H7 (cell line): ENCODE measurements at regions not wholly inside any gene's neighbourhood (a gene's known extent, or its start where the extent isn't known, plus 50 kb on each side); places are given as distances from the start of the nearest gene placed in this dataset.
A peak's percentile ranks its signal among the peaks of the same experiment; 100 is the strongest.

Source experiments
- DNase-seq: peaks from one replicate; pipeline ENCODE4 v3.0.0; 2012
- H3K27me3 ChIP-seq: 2 replicates; pipeline ENCODE4 v1.6.0; 2011; ENCODE audit warnings: mild to moderate bottlenecking, low read length; ENCODE audit not compliant: control insufficient read depth, insufficient read depth
- H3K36me3 ChIP-seq: replicated peaks from 2 replicates; pipeline ENCODE4 v1.5.1; 2011; ENCODE audit warnings: low read length; ENCODE audit not compliant: control insufficient read depth, insufficient read depth
- H3K4me3 ChIP-seq: 2 replicates; pipeline ENCODE4 v1.5.1; 2011; ENCODE audit warnings: low read depth, mild to moderate bottlenecking, control low read depth, low read length, moderate library complexity; ENCODE audit not compliant: insufficient read depth

DNA sequence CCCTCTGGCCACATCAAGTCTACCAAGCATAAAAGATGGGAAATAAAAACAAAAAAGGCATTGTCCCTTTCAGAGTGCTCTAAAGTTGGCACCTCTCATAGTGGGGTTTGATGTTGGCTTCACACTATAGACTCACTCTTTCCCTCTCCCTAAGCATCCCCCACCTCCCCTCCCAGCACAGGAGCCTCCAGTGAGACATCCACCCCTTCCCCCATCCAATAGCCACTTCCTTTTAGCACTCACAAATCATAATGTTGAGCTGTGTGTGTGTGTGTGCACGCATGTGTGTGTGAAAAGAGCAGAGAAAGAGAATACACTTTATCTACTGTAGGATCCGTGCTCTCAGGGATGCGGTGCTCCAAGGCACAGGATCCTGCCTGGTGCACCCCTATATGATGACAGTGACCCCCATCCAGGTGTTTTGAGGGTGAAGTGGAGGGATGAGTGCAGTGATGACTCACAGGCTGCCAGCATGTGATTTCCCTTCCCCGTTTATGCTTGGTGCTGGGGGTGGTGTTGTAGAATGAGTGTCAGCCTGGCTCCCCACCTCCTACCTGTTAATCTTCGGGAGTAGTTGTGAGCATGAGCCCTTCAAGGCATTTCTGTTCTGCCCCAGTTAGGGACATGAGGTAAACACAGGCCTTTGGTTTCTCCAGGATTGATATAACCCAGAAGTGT lies 235.2 kb upstream of the B3GAT1 start:
- H3K4me3 ChIP-seq = no peak overlapping the region
- H3K27me3 ChIP-seq = no peaks in the 10 kb centered on the region; the same call in 1 of the 2 replicates
- DNase-seq = no peak
- no peaks in the 10 kb centered on the region for H3K36me3 ChIP-seq

DNA sequence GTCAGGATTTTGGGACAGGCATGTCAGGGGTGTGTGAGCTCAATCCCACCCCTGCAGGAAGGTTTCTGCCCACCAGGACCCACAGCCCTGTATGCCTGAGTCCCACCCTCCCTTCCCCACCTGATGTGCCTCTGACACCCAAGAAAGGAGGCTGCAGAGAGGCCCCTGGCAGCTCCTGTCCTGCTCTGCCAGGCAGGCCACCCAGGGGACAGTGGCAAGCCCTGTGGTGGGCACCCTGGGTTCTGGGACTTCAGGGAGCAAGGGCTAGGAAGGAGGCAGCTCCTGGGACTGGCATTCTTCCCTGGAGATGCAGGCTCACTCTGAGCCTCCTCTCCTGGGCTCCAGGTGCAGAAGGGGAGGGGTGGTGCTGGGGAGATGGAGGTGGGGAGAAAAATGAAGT lies 234.5 kb upstream of the B3GAT1 start:
- no peak for DNase-seq

DNA sequence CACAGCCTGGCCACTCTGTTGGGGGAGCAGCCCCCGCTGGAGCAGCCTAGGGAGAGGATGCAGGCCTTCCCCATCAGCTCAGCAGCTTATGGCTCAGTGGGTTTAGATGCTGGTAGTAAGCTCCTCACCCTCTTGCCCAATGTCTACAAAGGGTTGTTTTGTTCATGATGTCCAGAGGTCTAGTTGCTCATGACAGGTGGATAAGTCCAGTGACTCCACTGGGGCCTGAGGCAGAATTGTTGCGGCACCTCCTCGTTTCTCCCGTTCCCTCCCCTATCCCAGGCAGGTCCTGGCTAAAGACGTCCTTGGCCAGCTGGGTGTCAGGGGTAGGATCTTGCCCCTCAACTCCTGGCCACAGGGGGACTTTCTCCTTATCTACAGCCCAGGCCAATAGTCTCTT lies 233.5 kb upstream of the B3GAT1 start:
- DNase-seq = no peak
- no peaks in the 10 kb centered on the region for H3K36me3 ChIP-seq
- H3K4me3 ChIP-seq = no peak overlapping the region
- H3K27me3 ChIP-seq = no peaks in the 10 kb centered on the region; the same call in 1 of the 2 replicates

More for the DNA sequence above, 234.5 kb upstream of the B3GAT1 start:
- no peaks in the 10 kb centered on the region; the same call in 1 of the 2 replicates for H3K27me3 ChIP-seq
- no peak overlapping the region for H3K4me3 ChIP-seq
- H3K36me3 ChIP-seq = no peaks in the 10 kb centered on the region

DNA sequence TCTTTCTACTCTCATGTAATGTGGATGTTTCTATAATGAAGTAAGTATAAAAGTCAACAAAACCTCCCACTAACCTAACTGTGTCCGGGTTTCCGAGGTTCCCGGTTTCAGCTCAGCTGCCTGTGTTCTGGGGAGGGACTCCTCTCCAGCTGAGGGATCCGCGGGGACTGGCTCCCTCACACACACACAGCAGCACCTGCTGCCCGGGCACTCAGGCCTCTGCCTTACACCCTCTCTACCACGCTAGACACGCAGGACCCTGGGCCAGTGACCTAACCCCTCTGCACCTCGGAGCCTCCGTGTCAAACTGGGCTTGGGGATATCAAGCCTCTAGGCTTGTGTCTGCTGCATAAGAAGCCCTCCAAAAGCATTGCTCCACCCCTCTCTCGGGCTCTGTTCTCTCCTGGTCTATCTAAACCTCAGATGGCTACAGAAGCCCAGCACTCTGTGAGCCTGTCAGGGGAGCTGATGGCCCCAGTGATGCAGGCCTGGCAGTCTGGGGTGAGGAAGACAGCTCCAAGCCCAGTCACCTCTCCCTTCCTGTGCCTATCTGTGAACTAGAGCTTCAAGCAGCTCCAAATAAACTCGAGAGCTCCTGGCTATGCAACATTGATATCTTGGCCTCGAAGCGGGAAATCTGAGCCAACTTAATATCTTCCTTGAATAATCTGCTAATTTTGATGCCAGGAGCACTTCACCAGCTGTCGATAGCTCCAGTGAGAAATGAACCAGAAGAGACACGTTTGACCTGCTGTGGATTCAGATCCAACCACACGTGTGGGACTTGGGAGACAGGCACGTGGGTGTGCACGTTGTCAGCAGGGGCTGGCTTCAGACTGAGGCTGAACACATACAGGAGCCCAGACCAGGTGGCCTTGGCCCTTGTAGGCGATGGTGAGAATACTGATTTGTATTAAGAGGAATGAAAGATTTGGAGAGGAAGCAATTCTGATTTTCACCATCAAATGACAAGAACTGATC lies 232.7 kb upstream of the B3GAT1 start:
- DNase-seq = peak; percentile 57
- Histone ChIP-seq H3K36me3 (no peaks in the 10 kb centered on the region), H3K27me3 (no peaks in the 10 kb centered on the region; the same call in 1 of the 2 replicates), H3K4me3 (no peak overlapping the region)

DNA sequence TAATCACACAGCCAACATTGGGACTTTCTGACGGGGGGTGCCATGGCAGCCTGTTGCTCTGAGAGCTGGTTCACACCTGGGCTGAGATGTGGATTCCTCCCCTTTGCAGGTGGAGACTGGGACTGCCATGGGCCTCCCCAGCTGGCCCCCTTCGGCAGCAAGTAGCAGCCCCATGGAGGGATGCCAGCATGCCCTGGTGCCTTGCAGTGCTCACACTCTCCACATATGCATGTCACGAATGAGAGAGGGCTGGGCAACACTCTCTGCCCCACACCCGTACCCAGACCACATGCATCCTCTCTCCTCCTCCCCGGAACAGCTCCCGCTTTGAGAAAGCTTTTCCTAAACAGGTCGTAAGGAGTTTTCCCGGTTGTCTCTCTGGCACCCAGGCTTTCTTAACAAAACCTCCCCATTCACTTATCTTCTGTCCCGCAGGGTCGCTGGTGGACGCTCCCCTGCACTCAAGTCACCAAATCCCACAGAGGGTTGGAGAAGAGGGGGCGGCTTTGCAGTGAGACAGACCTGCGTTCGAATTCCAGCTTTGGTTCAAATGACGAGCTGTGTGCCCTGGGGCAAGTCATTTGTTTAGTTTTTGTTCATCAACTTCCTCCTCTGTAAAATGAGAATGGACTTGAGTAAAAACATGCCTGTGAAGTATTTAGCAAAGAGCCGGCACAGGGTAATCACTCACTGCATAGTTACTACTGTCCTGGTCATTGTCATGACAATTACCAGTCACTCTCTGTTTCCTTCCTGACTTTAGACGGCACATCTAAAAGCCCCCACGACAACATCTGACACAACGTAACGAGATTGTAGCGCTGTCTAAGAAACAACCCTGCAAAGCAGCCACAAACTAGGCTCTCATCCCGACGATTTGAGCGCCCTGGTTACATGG lies 231.3 kb upstream of the B3GAT1 start:
- Histone ChIP-seq H3K27me3 (no peaks in the 10 kb centered on the region; the same call in 1 of the 2 replicates), H3K4me3 (no peak overlapping the region), H3K36me3 (no peaks in the 10 kb centered on the region)
- no peak for DNase-seq

DNA sequence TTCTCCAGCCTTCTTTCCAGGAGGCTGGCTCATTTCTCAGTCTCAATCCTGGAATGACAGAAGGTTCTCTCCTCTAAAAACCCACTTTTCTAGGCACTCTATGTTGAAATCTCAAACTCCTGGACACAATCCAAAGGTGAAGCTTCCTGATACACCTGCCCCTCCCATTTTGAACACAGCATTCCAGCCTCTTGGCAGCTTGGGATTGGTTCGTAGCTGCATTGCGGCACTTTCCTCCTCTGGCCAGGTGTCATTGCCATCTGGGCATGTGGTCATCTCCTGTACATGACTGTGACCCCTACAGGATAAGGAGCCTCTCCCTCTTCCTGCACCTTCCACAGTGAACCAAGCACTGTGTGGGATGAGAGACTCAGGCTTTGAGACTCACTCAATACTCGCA lies 230.2 kb upstream of the B3GAT1 start:
- Histone ChIP-seq H3K36me3 (no peaks in the 10 kb centered on the region), H3K27me3 (no peaks in the 10 kb centered on the region; the same call in 1 of the 2 replicates), H3K4me3 (no peak overlapping the region)
- DNase-seq = no peak

DNA sequence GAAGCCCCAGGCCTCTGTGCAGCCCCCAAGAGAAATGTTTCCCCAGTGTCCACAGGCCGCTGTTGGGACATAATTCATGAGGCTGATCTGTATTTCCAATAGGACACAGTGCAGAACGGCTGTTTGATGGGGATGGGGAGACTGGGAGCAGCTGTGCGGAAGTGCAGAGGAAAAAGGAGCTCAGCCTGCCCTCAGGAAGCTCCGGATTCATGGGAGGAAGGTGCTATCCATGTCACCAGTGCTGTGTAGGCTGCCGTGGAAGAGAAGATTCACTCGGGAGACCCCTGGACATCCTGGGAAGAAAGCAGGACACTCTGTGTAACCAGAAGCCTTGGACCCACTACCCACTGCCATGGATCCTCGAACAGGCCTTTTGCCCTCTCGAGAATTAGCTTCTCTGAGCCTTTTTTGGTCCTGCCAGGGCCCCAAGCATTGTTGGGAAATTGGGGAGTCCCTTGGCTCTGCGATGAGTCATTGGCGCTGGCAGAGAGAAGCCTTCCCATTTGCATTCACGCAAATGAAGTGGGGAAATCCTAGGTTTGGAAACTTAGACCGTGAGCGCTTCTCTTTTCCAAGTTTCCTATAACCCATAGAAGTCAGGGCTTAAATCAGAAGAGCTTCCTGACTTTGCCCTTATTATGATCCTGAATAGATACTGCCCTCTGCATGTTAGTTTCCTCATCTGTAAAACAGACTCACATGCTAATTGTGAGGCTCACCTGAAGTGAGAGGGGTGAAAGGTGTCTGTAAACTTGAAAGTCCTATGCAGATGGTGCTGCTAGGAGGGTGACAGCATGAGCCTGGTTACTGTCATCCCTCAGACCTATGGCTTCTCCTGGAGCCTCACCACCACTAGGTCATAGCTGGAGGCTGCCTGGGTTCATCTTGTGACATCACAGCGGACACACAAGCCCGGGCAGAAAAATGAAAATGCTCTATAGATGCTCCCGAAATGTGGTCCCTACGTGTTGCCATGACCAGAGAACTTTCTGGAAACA lies 229.2 kb upstream of the B3GAT1 start:
- DNase-seq = no peak
- H3K36me3 ChIP-seq = no peaks in the 10 kb centered on the region
- no peaks in the 10 kb centered on the region; the same call in 1 of the 2 replicates for H3K27me3 ChIP-seq
- H3K4me3 ChIP-seq = no peak overlapping the region

DNA sequence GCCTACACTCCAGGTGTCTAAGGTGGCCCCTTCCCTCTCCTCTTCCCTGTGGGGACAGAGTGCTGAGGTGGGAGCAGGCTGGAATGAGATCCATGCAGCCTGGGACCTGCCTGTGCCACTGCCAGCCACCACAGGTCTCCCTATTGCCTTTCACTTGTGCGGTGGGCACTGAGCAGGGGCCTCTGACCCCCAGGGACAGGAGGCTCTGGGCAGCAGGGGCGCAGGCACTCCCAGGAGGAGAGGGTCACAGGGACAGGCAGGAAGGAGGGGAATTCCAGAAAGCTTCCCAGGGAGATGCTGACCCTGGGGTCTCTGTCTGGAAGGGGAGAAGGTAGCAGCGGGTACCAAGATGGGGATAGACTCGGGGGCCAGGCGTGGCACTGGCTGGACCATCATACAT lies 228.5 kb upstream of the B3GAT1 start:
- H3K4me3 ChIP-seq = no peak overlapping the region
- no peaks in the 10 kb centered on the region for H3K36me3 ChIP-seq
- DNase-seq = no peak
- H3K27me3 ChIP-seq = no peaks in the 10 kb centered on the region; the same call in 1 of the 2 replicates

DNA sequence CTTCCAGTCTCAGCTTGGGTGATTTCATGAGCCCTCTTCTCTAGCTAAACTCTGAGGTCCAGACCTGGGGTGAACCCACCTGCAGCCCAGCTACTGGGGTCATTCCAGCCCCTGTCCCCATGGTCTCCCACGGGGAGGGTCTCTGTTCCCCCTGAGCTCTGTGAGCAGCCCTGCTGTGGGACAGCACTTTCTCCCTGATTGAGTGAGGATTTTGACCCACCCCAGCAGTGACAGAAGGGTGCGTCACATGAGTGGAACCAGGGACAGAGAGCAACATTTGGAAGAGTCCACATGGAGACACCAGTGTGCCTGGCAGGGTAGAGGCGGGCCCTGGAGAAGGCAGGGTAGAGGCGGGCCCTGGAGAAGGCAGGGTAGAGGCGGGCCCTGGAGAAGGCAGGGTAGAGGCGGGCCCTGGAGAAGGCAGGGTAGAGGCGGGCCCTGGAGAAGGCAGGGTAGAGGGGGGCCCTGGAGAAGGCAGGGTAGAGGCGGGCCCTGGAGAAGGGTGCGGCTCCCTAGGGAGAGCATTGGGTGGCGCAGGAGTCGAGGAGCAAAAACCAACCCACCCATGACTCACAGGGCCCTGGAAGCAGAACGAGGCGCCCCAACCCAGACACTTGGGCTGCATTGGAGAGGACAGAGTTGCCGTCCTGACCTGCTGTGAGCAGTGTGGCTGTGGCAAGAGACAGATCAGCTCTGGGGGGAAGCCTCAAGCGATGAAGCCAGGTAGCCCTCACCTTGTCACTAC lies 227.7 kb upstream of the B3GAT1 start:
- DNase-seq = no peak
- Histone ChIP-seq H3K4me3 (no peak overlapping the region), H3K27me3 (no peaks in the 10 kb centered on the region; the same call in 1 of the 2 replicates), H3K36me3 (no peaks in the 10 kb centered on the region)

- H3K4me3 ChIP-seq = no peak overlapping the region
These were observed 226.9 kb upstream of the B3GAT1 start for GRCh38 chr11:134638796-134639430.

GRCh38 chr11:134637091-134638015 lies 225.3 kb upstream of the B3GAT1 start:
- no peak for DNase-seq
- Histone ChIP-seq H3K4me3 (no peak overlapping the region), H3K27me3 (no peaks in the 10 kb centered on the region; the same call in 1 of the 2 replicates), H3K36me3 (no peaks in the 10 kb centered on the region)

More at GRCh38 chr11:134638796-134639430, 226.9 kb upstream of the B3GAT1 start:
- no peak for DNase-seq
- Histone ChIP-seq H3K27me3 (no peaks in the 10 kb centered on the region; the same call in 1 of the 2 replicates), H3K36me3 (no peaks in the 10 kb centered on the region)
